Esophagus squamous epithelium (tissue), 5 donors: ENCODE measurements at regions not wholly inside any gene's neighbourhood (a gene's known extent, or its start where the extent isn't known, plus 50 kb on each side); places are given as distances from the start of the nearest gene placed in this dataset.
"Not testable (repeated sequence)": the region's sequence is repeated elsewhere in the genome, so short reads cannot be mapped to it uniquely, and the experiment has no call there.

ENCODE experiments used
- DNase-seq: peaks from one replicate; lab custom pipeline; 2025; lab: John Stamatoyannopoulos, UW
- H3K27ac ChIP-seq, 4 donors: fragments of 200-600 bp; sonication (generic); one replicate each; pipeline ENCODE4 v1.5.1; 2016 to 2019; ENCODE audit warnings: mild to moderate bottlenecking in 1 of 4
- H3K27me3 ChIP-seq, 4 donors: fragments of 200-600 bp; sonication (generic); 1 replicate in 3 of 4; 2 replicates in 1 of 4; pipeline versions ENCODE4 v1.5.1 to v1.6.0; 2017 to 2021; ENCODE audit warnings: antibody characterized with exemption in 1 of 4
- H3K36me3 ChIP-seq, 3 donors: fragments of 200-600 bp; sonication (generic); one replicate each; pipeline ENCODE4 v1.5.1; 2016 to 2019
- H3K4me1 ChIP-seq, 3 donors: fragments of 200-600 bp; sonication (generic); one replicate each; pipeline ENCODE4 v1.5.1; 2017 to 2019
- H3K4me3 ChIP-seq, 4 donors: fragments of 200-600 bp; sonication (generic); 1 replicate in 3 of 4; 2 replicates in 1 of 4; pipeline ENCODE4 v1.5.1; 2016 to 2019; ENCODE audit warnings: mild to moderate bottlenecking in 2 of 4, moderate library complexity in 1 of 4
- H3K9me3 ChIP-seq, 3 donors: fragments of 200-600 bp; sonication (generic); one replicate each; pipeline ENCODE4 v1.5.1; 2016 to 2019
- POLR2A ChIP-seq, 4 donors: fragments of 450-650 bp; IDR thresholded peaks; one replicate each; pipeline ENCODE4 v1.6.1; 2017; ENCODE audit warnings: antibody characterized with exemption in 4 of 4, mild to moderate bottlenecking in 4 of 4, moderate library complexity in 3 of 4
- WGBS, 2 donors: methylation state at CpG; one replicate each; pipeline ENCODE4 v1.1.5; 2018; 5-methylcytosine and 5-hydroxymethylcytosine counted together
- intact Hi-C: fragments of 100-400 bp; cut with DNase I; formaldehyde crosslinking; loops from one replicate; pipeline ENCODE4 v1.15.0; 2022
- TF ChIP-seq, protein P1 (sequence below), 6 experiments: fragments of 450-650 bp in 4 of 6; fragments of 200-600 bp in 2 of 6; sonication (generic) in 2 of 6; IDR thresholded peaks; one replicate each; pipeline ENCODE4 v1.5.1; 2016 to 2019; ENCODE audit warnings: antibody characterized with exemption in 6 of 6, mild to moderate bottlenecking in 4 of 6, moderate library complexity in 4 of 6
- donor health status: DM: yes; HTN: yes; CAD: no.

GRCh38 chr4:101647710-101648034 lies 142.9 kb upstream of the BANK1 start:
- peaks cover 8 to 78% (median 21%) of the 10 kb centered on the region in 3 donors for H3K4me1 ChIP-seq
- H3K27ac ChIP-seq = peak overlapping the region in 3 of 4 donors; percentile 16 to 49 (median 35)
- no peaks in the 10 kb centered on the region for H3K27me3 ChIP-seq
- TF ChIP-seq, protein P1, sequence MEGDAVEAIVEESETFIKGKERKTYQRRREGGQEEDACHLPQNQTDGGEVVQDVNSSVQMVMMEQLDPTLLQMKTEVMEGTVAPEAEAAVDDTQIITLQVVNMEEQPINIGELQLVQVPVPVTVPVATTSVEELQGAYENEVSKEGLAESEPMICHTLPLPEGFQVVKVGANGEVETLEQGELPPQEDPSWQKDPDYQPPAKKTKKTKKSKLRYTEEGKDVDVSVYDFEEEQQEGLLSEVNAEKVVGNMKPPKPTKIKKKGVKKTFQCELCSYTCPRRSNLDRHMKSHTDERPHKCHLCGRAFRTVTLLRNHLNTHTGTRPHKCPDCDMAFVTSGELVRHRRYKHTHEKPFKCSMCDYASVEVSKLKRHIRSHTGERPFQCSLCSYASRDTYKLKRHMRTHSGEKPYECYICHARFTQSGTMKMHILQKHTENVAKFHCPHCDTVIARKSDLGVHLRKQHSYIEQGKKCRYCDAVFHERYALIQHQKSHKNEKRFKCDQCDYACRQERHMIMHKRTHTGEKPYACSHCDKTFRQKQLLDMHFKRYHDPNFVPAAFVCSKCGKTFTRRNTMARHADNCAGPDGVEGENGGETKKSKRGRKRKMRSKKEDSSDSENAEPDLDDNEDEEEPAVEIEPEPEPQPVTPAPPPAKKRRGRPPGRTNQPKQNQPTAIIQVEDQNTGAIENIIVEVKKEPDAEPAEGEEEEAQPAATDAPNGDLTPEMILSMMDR (IDR thresholded peaks at IDR 0.05) = no peak
- TF ChIP-seq POLR2A (IDR thresholded peaks at IDR 0.05) = no peak
- H3K9me3 ChIP-seq = no peaks in the 10 kb centered on the region
- no peak for DNase-seq
- intact Hi-C loops = no loop called here
- H3K4me3 ChIP-seq = no peak overlapping the region
- no peaks in the 10 kb centered on the region for H3K36me3 ChIP-seq

DNA sequence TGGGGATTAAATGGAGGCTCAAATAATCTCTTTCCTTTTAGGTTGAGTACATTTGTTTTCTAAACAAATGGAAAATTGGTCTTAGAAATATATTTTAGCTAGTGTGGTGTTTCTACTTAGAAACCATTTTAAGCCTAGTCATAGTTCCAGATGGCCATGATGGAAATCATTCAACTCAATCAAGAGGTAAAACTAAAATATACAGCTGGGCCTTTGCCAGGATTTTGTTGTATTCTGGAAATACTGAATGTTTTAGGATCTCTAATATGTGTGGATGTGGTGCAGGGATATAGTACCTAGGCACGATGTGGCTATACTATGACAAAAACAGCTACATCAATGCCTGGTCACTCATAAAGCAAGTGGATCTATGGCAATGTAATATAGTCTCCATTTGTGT lies 146.0 kb upstream of the BANK1 start:
- DNase-seq = no peak
- Histone ChIP-seq H3K4me3 (no peak overlapping the region), H3K36me3 (no peaks in the 10 kb centered on the region), H3K9me3 (no peaks in the 10 kb centered on the region), H3K27me3 (no peaks in the 10 kb centered on the region), H3K4me1 (peaks cover 8 to 59% (median 11%) of the 10 kb centered on the region in 3 donors), H3K27ac (peak overlapping the region in 2 of 4 donors; percentile 42 to 69)
- WGBS, 2 donors = 72 to 83% methylated on average over 1 of the region's 1 CpG
- no peak for TF ChIP-seq POLR2A (IDR thresholded peaks at IDR 0.05)
- TF ChIP-seq, protein P1 (IDR thresholded peaks at IDR 0.05) = no peak
- intact Hi-C loops = no loop called here

DNA sequence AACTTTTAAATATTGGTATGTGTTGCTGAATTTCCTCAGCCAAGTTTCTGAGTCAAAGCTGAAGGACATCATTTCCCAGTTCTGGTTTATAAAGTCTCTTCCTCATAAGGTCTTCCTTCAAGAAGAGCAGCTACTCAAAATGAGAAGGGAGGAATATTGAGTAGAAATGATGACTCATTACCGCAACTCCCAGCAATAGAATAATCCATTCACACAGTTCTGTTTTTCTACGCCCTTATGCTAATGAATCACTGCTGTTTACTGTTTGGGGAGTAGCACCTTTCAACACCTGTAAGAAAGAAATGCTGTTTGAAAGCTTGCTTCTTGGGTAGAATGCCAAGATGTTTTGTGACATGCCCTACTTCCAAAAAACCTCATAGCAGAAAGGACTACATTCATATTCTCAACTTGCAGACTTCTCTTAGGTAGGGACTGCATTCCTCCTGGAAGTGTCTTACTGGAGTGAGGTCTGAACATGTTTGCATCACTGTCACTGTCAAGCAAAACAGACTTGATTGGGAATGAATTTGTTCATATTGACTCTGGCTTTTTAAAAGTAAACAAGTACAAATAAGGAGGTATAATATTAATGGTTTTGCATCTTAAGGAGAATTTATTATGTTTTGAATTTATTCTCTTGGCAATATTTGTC lies 147.2 kb upstream of the BANK1 start:
- H3K9me3 ChIP-seq = no peaks in the 10 kb centered on the region
- peak overlapping the region in 3 of 4 donors; percentile 28 to 69 (median 44) for H3K27ac ChIP-seq
- TF ChIP-seq, protein P1 (IDR thresholded peaks at IDR 0.05) = no peak
- no peak for TF ChIP-seq POLR2A (IDR thresholded peaks at IDR 0.05)
- intact Hi-C loops = no loop called here
- no peaks in the 10 kb centered on the region for H3K27me3 ChIP-seq
- WGBS, 2 donors = 43 to 45% methylated on average over 2 of the region's 2 CpGs
- DNase-seq = no peak
- no peaks in the 10 kb centered on the region for H3K36me3 ChIP-seq
- peaks cover 2 to 49% (median 6%) of the 10 kb centered on the region in 3 donors for H3K4me1 ChIP-seq
- H3K4me3 ChIP-seq = no peak overlapping the region

DNA sequence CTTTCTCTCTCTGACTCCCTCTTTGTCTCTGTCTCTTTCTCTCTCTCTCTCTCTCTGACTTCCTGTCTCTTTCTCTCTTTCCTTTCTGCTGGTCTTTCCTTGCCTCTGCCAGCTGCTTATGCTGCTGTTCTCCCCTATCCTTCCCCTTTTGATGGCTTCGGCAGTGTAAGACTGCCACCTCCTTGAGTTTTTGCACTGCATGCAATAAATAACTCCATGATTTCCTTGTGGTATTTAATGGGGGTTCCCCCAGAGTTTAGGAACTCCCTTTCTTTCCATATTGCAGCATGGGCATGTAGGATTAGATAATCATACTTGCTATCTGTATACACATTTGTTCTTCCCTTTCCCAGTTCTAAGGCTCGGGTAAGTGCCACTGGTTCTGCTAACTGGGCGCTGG lies 157.8 kb upstream of the BANK1 start:
- H3K4me3 ChIP-seq, DNase-seq, H3K27me3 ChIP-seq, intact Hi-C loops, H3K27ac ChIP-seq, H3K9me3 ChIP-seq, H3K36me3 ChIP-seq, H3K4me1 ChIP-seq: not testable (repeated sequence)
- WGBS, 2 donors = 52 to 63% methylated on average over 3 of the region's 3 CpGs

DNA sequence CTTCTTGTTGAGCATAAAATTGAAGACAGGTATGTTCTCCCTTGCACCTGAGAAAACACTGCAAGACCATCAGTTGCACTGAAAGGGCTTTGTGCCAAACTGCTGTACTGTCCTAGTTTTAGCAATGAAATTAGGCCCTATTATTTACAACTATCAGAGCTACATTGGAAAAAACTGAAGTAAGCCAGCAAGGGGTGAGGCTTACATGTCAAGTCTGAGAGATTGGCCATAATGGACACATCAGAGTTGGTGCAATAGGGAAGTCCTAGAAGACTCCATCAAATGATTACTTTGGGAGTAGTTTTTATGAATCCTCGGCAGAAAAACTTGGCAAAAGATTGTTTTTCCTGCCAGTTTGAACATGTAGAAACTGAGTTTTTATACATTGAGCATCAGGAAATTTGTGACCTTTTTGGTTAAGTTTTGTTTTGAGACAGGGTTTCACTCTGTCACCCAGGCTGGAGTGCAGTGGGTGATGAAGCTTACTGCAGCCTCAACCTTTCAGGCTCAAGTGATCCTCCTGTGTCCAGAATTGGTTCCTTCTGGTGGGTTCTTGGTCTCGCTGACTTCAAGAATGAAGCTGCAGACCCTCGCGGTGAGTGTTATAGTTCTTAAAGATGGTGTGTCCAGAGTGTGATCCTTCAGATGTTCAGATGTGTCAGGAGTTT lies 160.1 kb upstream of the BANK1 start:
- 75 to 78% methylated on average over 2 to 3 of the region's 4 CpGs for WGBS, 2 donors
- no peaks in the 10 kb centered on the region for H3K27me3 ChIP-seq
- intact Hi-C loops = no loop called here
- H3K4me3 ChIP-seq = no peak overlapping the region
- no peaks in the 10 kb centered on the region for H3K4me1 ChIP-seq
- DNase-seq = no peak
- H3K36me3 ChIP-seq = no peaks in the 10 kb centered on the region
- H3K9me3 ChIP-seq = peaks cover 0 to 4% (median 0%) of the 10 kb centered on the region in 3 donors
- TF ChIP-seq, protein P1 (IDR thresholded peaks at IDR 0.05) = no peak
- TF ChIP-seq POLR2A (IDR thresholded peaks at IDR 0.05) = no peak
- H3K27ac ChIP-seq = no peak overlapping the region
